ENCODE measurements at regions not wholly inside any gene's neighbourhood (a gene's known extent, or its start where the extent isn't known, plus 50 kb on each side); places are given as distances from the start of the nearest gene placed in this dataset.

GRCh38 chr21:14748662-14749061, 202.5 kb upstream of the SAMSN1 start:
- H3K36me3 Mint-ChIP-seq: no peaks in the 10 kb centered on the region
- no peaks in the 10 kb centered on the region for H3K27me3 ChIP-seq (ENCODE audit: control insufficient read depth, insufficient read depth, low read length)
- no peak for TF ChIP-seq CTCF (IDR thresholded peaks at IDR 0.05)
- H3K27ac Mint-ChIP-seq: no peak overlapping the region
- no peak overlapping the region for H3K27ac ChIP-seq (ENCODE audit: low read length)
- no peaks in the 10 kb centered on the region for H3K4me1 Mint-ChIP-seq
- DNase-seq: no peak
- no peaks in the 10 kb centered on the region for H3K36me3 ChIP-seq (ENCODE audit: control insufficient read depth, insufficient read depth, low read length)
- H3K4me3 Mint-ChIP-seq: no peak overlapping the region
- 97% methylated on average over 2 of the region's 2 CpGs for WGBS (ENCODE audit: insufficient coverage)
- H3K4me1 ChIP-seq (ENCODE audit: control insufficient read depth, insufficient read depth, low read length): no peaks in the 10 kb centered on the region
- no peaks in the 10 kb centered on the region for H3K9me3 ChIP-seq (ENCODE audit: control insufficient read depth, insufficient read depth, low read length)
- H3K27me3 Mint-ChIP-seq (ENCODE audit: low read depth in 2 of 2): peaks cover 17 to 19% of the 10 kb centered on the region in 2 donors
- intact Hi-C loops (cut with micrococcal nuclease): no loop called here
- no peak overlapping the region for H3K4me3 ChIP-seq (ENCODE audit: low read length)
- no peak for ATAC-seq
- H3K9me3 Mint-ChIP-seq: no peaks in the 10 kb centered on the region

GRCh38 chr21:14744368-14744767, 198.3 kb upstream of the SAMSN1 start:
- no peaks in the 10 kb centered on the region for H3K36me3 ChIP-seq (ENCODE audit: control insufficient read depth, insufficient read depth, low read length)
- WGBS (ENCODE audit: insufficient coverage): 91% methylated on average over 1 of the region's 1 CpG
- H3K9me3 ChIP-seq (ENCODE audit: control insufficient read depth, insufficient read depth, low read length): no peaks in the 10 kb centered on the region
- Mint-ChIP-seq H3K4me3 (no peak overlapping the region), H3K27ac (no peak overlapping the region), H3K27me3 (ENCODE audit: low read depth in 2 of 2) (peaks cover 8 to 11% of the 10 kb centered on the region in 2 donors), H3K36me3 (no peaks in the 10 kb centered on the region), H3K9me3 (no peaks in the 10 kb centered on the region), H3K4me1 (no peaks in the 10 kb centered on the region)
- H3K4me1 ChIP-seq (ENCODE audit: control insufficient read depth, insufficient read depth, low read length): no peaks in the 10 kb centered on the region
- H3K4me3 ChIP-seq (ENCODE audit: low read length): no peak overlapping the region
- TF ChIP-seq CTCF (IDR thresholded peaks at IDR 0.05): no peak
- DNase-seq: no peak
- ATAC-seq: no peak
- no peak overlapping the region for H3K27ac ChIP-seq (ENCODE audit: low read length)
- intact Hi-C loops (cut with micrococcal nuclease): no loop called here
- no peaks in the 10 kb centered on the region for H3K27me3 ChIP-seq (ENCODE audit: control insufficient read depth, insufficient read depth, low read length)

- Mint-ChIP-seq H3K9me3 (no peaks in the 10 kb centered on the region), H3K27ac (no peak overlapping the region), H3K4me3 (no peak overlapping the region), H3K27me3 (ENCODE audit: low read depth in 2 of 2) (peaks cover 0 to 3% of the 10 kb centered on the region in 2 donors), H3K4me1 (peaks cover 0 to 4% of the 10 kb centered on the region in 2 donors), H3K36me3 (no peaks in the 10 kb centered on the region)
- Histone ChIP-seq H3K4me3 (ENCODE audit: low read length) (no peak overlapping the region), H3K36me3 (ENCODE audit: control insufficient read depth, insufficient read depth, low read length) (no peaks in the 10 kb centered on the region), H3K9me3 (ENCODE audit: control insufficient read depth, insufficient read depth, low read length) (no peaks in the 10 kb centered on the region), H3K27ac (ENCODE audit: low read length) (no peak overlapping the region), H3K4me1 (ENCODE audit: control insufficient read depth, insufficient read depth, low read length) (no peaks in the 10 kb centered on the region), H3K27me3 (ENCODE audit: control insufficient read depth, insufficient read depth, low read length) (no peaks in the 10 kb centered on the region)
- intact Hi-C loops (cut with micrococcal nuclease): no loop called here
- no peak for TF ChIP-seq CTCF (IDR thresholded peaks at IDR 0.05)
- ATAC-seq: no peak
- no CpG with 5 or more reads among the region's 2 CpGs for WGBS (ENCODE audit: insufficient coverage)
- no peak for DNase-seq
Observed at GRCh38 chr21:14742119-14742518, 196.0 kb upstream of the SAMSN1 start.

- peaks cover 0 to 4% of the 10 kb centered on the region in 2 donors for H3K4me1 Mint-ChIP-seq
- H3K27ac Mint-ChIP-seq: no peak overlapping the region
- ATAC-seq (no peak), DNase-seq (no peak)
- Histone ChIP-seq H3K4me3 (ENCODE audit: low read length) (no peak overlapping the region), H3K4me1 (ENCODE audit: control insufficient read depth, insufficient read depth, low read length) (no peaks in the 10 kb centered on the region), H3K9me3 (ENCODE audit: control insufficient read depth, insufficient read depth, low read length) (no peaks in the 10 kb centered on the region), H3K27me3 (ENCODE audit: control insufficient read depth, insufficient read depth, low read length) (no peaks in the 10 kb centered on the region), H3K27ac (ENCODE audit: low read length) (no peak overlapping the region), H3K36me3 (ENCODE audit: control insufficient read depth, insufficient read depth, low read length) (no peaks in the 10 kb centered on the region)
- no peaks in the 10 kb centered on the region for H3K36me3 Mint-ChIP-seq
- WGBS (ENCODE audit: insufficient coverage): 100% methylated on average over 1 of the region's 1 CpG
- peaks cover 0 to 3% of the 10 kb centered on the region in 2 donors for H3K27me3 Mint-ChIP-seq (ENCODE audit: low read depth in 2 of 2)
- TF ChIP-seq CTCF (IDR thresholded peaks at IDR 0.05): no peak
- no peaks in the 10 kb centered on the region for H3K9me3 Mint-ChIP-seq
- no peak overlapping the region for H3K4me3 Mint-ChIP-seq
- intact Hi-C loops (cut with micrococcal nuclease): no loop called here
Observed at GRCh38 chr21:14741256-14741655, 195.1 kb upstream of the SAMSN1 start.
